Hepatocyte (in vitro differentiated cells): ENCODE measurements at regions not wholly inside any gene's neighbourhood (a gene's known extent, or its start where the extent isn't known, plus 50 kb on each side); places are given as distances from the start of the nearest gene placed in this dataset.

ENCODE experiments used
- DNase-seq: peaks from one replicate; pipeline ENCODE4 v3.0.0-alpha.2; 2016; ENCODE audit warnings: low spot score
- H2AFZ ChIP-seq: fragments of 200-600 bp; sonication (generic); 2 replicates; pipeline ENCODE4 v1.6.0; 2016; ENCODE audit warnings: antibody characterized with exemption, mild to moderate bottlenecking
- H3K27ac ChIP-seq: fragments of 200-600 bp; sonication (generic); 2 replicates; pipeline ENCODE4 v1.5.1; 2016; ENCODE audit warnings: mild to moderate bottlenecking
- H3K27me3 ChIP-seq: fragments of 200-600 bp; sonication (generic); 2 replicates; pipeline ENCODE4 v1.6.1; 2016
- H3K36me3 ChIP-seq: fragments of 200-600 bp; sonication (generic); replicated peaks from 2 replicates; pipeline ENCODE4 v1.5.1; 2016; ENCODE audit warnings: low read depth; ENCODE audit not compliant: insufficient read depth
- H3K4me1 ChIP-seq: fragments of 200-600 bp; sonication (generic); 2 replicates; pipeline ENCODE4 v1.5.1; 2016; ENCODE audit warnings: mild to moderate bottlenecking, moderate library complexity; ENCODE audit not compliant: insufficient read depth
- H3K4me2 ChIP-seq: fragments of 200-600 bp; sonication (generic); 2 replicates; pipeline ENCODE4 v1.6.0; 2016
- H3K4me3 ChIP-seq: fragments of 200-600 bp; sonication (generic); 2 replicates; pipeline ENCODE4 v1.5.1; 2016; ENCODE audit warnings: mild to moderate bottlenecking
- H3K79me2 ChIP-seq: fragments of 200-600 bp; sonication (generic); 2 replicates; pipeline ENCODE4 v1.6.0; 2017; ENCODE audit warnings: mild to moderate bottlenecking
- H3K9me2 ChIP-seq: fragments of 200-600 bp; sonication (generic); replicated peaks from 2 replicates; pipeline ENCODE4 v1.6.0; 2017; ENCODE audit warnings: mild to moderate bottlenecking; ENCODE audit not compliant: insufficient read depth
- H3K9me3 ChIP-seq: fragments of 200-600 bp; sonication (generic); 2 replicates; pipeline ENCODE4 v1.5.1; 2016; ENCODE audit warnings: low read depth, mild to moderate bottlenecking
- H4K20me1 ChIP-seq: fragments of 200-600 bp; sonication (generic); 2 replicates; pipeline ENCODE4 v1.6.0; 2016; ENCODE audit warnings: mild to moderate bottlenecking; ENCODE audit not compliant: insufficient read depth, poor library complexity, severe bottlenecking
- CTCF ChIP-seq: fragments of 200-600 bp; sonication (generic); IDR thresholded peaks from 2 replicates; pipeline ENCODE4 v1.5.1; 2016; ENCODE audit warnings: antibody characterized with exemption, mild to moderate bottlenecking; ENCODE audit not compliant: poor library complexity
- EZH2 ChIP-seq: fragments of 200-600 bp; sonication (generic); IDR thresholded peaks from 2 replicates; pipeline ENCODE4 v1.6.1; 2016; ENCODE audit warnings: antibody characterized with exemption, mild to moderate bottlenecking, borderline replicate concordance
- EZH2phosphoT487 ChIP-seq: fragments of 200-600 bp; sonication (generic); IDR thresholded peaks from one replicate; pipeline ENCODE4 v1.6.1; 2018; ENCODE audit warnings: antibody characterized with exemption, mild to moderate bottlenecking, low read depth, moderate library complexity; ENCODE audit not compliant: unreplicated experiment, severe bottlenecking
- WGBS: methylation state at CpG from one replicate; pipeline ENCODE4 v1.1.6; 2016; ENCODE audit warnings: low lambda C conversion rate; ENCODE audit errors: missing lambda C conversion rate; 5-methylcytosine and 5-hydroxymethylcytosine counted together

DNA sequence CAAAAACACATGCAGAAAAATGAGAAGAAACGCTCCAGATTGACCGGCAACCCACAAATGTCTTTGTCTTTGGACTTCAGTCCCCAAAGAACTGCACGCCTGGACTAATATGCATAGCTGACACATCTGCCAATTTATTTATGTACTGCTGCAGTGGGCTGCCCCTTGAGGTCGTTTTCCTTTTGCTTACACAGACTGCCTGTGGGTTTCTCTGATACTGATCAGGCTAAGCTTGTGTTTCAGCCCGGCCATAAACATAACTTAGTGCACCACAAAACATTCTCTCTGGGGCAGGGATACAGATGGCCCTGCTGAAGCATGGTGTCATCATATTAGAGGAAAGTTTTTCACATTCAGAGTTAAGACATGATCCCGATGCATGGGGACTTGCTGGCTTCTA lies 75.4 kb downstream of the NUDT12 start:
- no peak overlapping the region for H2AFZ ChIP-seq
- no peak overlapping the region for H3K27ac ChIP-seq
- H3K4me2 ChIP-seq, result no peak overlapping the region
- no peaks in the 10 kb centered on the region for H3K9me2 ChIP-seq
- DNase-seq, result peak; percentile 18
- H3K36me3 ChIP-seq, result no peaks in the 10 kb centered on the region
- H3K4me3 ChIP-seq, result no peak overlapping the region
- no peaks in the 10 kb centered on the region for H4K20me1 ChIP-seq
- H3K9me3 ChIP-seq, result no peaks in the 10 kb centered on the region
- no peaks in the 10 kb centered on the region for H3K79me2 ChIP-seq
- H3K4me1 ChIP-seq, result peaks cover 10% of the 10 kb centered on the region
- 45% methylated on average over 6 of the region's 6 CpGs for WGBS
- no peaks in the 10 kb centered on the region for H3K27me3 ChIP-seq
- TF ChIP-seq CTCF, result no peak
- TF ChIP-seq EZH2, result no peak
- TF ChIP-seq EZH2phosphoT487, result no peak

GRCh38 chr5:103486739-103487138 lies 75.8 kb downstream of the NUDT12 start:
- H2AFZ ChIP-seq, result no peak overlapping the region
- H3K4me1 ChIP-seq, result peaks cover 10% of the 10 kb centered on the region
- H3K27ac ChIP-seq, result no peak overlapping the region
- 88% methylated on average over 5 of the region's 5 CpGs for WGBS
- DNase-seq, result no peak
- H3K27me3 ChIP-seq, result no peaks in the 10 kb centered on the region
- H4K20me1 ChIP-seq, result no peaks in the 10 kb centered on the region
- H3K4me3 ChIP-seq, result no peak overlapping the region
- TF ChIP-seq CTCF (no peak), EZH2 (no peak), EZH2phosphoT487 (no peak)
- H3K79me2 ChIP-seq, result no peaks in the 10 kb centered on the region
- H3K9me2 ChIP-seq, result no peaks in the 10 kb centered on the region
- H3K4me2 ChIP-seq, result no peak overlapping the region
- H3K36me3 ChIP-seq, result no peaks in the 10 kb centered on the region
- no peaks in the 10 kb centered on the region for H3K9me3 ChIP-seq

- no peak overlapping the region for H3K4me2 ChIP-seq
- WGBS, result 66% methylated on average over 3 of the region's 3 CpGs
- H4K20me1 ChIP-seq, result no peaks in the 10 kb centered on the region
- H3K79me2 ChIP-seq, result no peaks in the 10 kb centered on the region
- no peaks in the 10 kb centered on the region for H3K27me3 ChIP-seq
- H3K9me3 ChIP-seq, result no peaks in the 10 kb centered on the region
- H2AFZ ChIP-seq, result no peak overlapping the region
- no peaks in the 10 kb centered on the region for H3K4me1 ChIP-seq
- no peak overlapping the region for H3K4me3 ChIP-seq
- H3K36me3 ChIP-seq, result no peaks in the 10 kb centered on the region
- no peak for DNase-seq
- H3K9me2 ChIP-seq, result no peaks in the 10 kb centered on the region
- peak overlapping the region; percentile 42 for H3K27ac ChIP-seq
- TF ChIP-seq CTCF (no peak), EZH2 (no peak)
These were observed 82.3 kb downstream of the NUDT12 start for GRCh38 chr5:103480246-103480645.

GRCh38 chr5:103477678-103478077 lies 84.9 kb downstream of the NUDT12 start:
- Histone ChIP-seq H3K27ac (no peak overlapping the region), H3K79me2 (no peaks in the 10 kb centered on the region), H3K4me1 (peaks cover 1% of the 10 kb centered on the region), H3K9me2 (no peaks in the 10 kb centered on the region), H3K36me3 (no peaks in the 10 kb centered on the region), H3K4me3 (no peak overlapping the region), H3K27me3 (no peaks in the 10 kb centered on the region), H4K20me1 (no peaks in the 10 kb centered on the region), H2AFZ (no peak overlapping the region), H3K4me2 (no peak overlapping the region), H3K9me3 (no peaks in the 10 kb centered on the region)
- TF ChIP-seq CTCF, result no peak
- TF ChIP-seq EZH2, result no peak
- TF ChIP-seq EZH2phosphoT487, result no peak
- DNase-seq, result no peak
- WGBS, result 76% methylated on average over 1 of the region's 1 CpG
